IPS-15b (cell line): ENCODE measurements at regions not wholly inside any gene's neighbourhood (a gene's known extent, or its start where the extent isn't known, plus 50 kb on each side); places are given as distances from the start of the nearest gene placed in this dataset.

Experiments
- H3K27me3 ChIP-seq: one replicate; pipeline ENCODE4 v1.6.1; 2013; ENCODE audit warnings: low read length; ENCODE audit not compliant: control insufficient read depth, insufficient read depth
- H3K36me3 ChIP-seq: one replicate; pipeline ENCODE4 v1.6.1; 2013; ENCODE audit warnings: low read length; ENCODE audit not compliant: control insufficient read depth, insufficient read depth
- H3K4me1 ChIP-seq: one replicate; pipeline ENCODE4 v1.6.1; 2013; ENCODE audit warnings: mild to moderate bottlenecking, low read length; ENCODE audit not compliant: control insufficient read depth, insufficient read depth
- H3K4me3 ChIP-seq: one replicate; pipeline ENCODE4 v1.5.1; 2013; ENCODE audit warnings: low read depth, low read length
- H3K9ac ChIP-seq: one replicate; pipeline ENCODE4 v1.6.1; 2013; ENCODE audit warnings: low read depth, mild to moderate bottlenecking, low read length
- H3K9me3 ChIP-seq: one replicate; pipeline ENCODE4 v1.6.1; 2013; ENCODE audit warnings: mild to moderate bottlenecking, low read length; ENCODE audit not compliant: control insufficient read depth, insufficient read depth

DNA sequence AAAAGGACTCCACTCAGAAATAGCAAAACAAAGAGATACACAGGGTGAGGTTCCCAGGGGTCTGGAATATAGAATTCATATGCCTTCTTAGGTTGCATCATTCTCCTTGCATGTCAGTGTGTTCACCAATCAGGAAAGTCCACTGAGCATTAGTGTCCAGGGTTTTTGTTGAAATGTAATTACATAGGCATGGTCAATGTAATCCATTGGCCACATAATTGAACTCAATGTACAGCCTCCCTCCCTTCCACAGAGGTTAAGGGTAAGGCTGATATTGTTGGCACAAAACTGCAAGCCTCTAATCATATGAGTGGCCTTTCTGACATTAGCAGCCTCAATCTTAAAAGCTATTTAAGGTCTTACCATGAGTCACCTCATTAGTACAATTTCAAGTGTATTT, 736.1 kb upstream of the VSTM2A start:
- Histone ChIP-seq H3K9me3 (no peaks in the 10 kb centered on the region), H3K4me1 (no peaks in the 10 kb centered on the region), H3K27me3 (no peaks in the 10 kb centered on the region), H3K4me3 (no peak overlapping the region), H3K9ac (no peak overlapping the region), H3K36me3 (no peaks in the 10 kb centered on the region)

DNA sequence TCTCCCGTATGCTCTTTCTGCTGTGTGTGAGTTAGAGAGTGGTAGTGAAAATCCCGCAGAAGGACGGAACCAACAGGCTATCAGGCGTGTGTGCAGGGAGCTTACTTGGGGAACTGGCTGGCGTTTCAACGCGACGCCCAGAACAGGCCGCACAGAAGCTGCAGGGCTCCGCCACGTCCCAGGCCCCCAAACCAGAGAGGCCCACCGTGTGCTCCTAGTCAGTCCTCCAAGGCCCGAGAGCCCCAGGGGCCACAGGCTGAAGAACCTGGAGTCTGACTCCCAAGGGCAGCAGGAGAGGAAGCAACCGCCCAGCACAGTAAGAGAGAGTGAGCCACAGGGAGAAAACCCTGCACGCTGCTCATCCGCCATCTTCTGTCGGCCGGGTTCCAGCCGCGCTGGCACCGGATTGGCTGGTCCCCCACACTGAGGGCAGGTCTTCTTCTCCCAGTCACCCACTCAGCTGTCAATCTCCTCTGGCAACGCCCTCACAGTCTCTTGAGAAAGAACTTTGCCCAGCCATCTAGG, 730.6 kb upstream of the VSTM2A start:
- Histone ChIP-seq H3K36me3 (no peaks in the 10 kb centered on the region), H3K9me3 (no peaks in the 10 kb centered on the region), H3K9ac (no peak overlapping the region), H3K27me3 (no peaks in the 10 kb centered on the region), H3K4me3 (no peak overlapping the region), H3K4me1 (no peaks in the 10 kb centered on the region)

- Histone ChIP-seq H3K9me3 (no peaks in the 10 kb centered on the region), H3K27me3 (no peaks in the 10 kb centered on the region), H3K4me3 (no peak overlapping the region), H3K4me1 (no peaks in the 10 kb centered on the region), H3K36me3 (no peaks in the 10 kb centered on the region), H3K9ac (no peak overlapping the region)
Measured at GRCh38 chr7:53812135-53812534, 730.0 kb upstream of the VSTM2A start.

DNA sequence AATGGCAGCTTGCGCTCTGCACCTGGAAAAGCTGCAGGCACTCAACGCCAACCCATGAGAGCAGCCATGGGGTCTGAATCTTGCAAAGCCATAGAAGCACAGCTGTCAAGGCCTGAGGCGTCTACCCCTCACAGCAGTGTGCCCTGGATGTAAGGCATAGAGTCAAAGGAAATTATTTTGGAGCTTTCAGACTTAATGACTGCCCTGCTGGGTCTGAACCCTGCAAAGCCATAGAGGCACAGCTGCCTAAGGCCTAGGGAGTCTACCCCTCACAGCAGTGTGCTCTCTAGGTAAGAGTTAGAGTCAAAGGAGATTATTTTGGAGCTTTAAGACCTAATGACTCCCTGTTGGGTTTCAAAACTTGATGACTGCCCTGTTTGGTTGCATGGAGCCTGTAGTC, 706.9 kb upstream of the VSTM2A start:
- H3K27me3 ChIP-seq, result no peaks in the 10 kb centered on the region
- no peak overlapping the region for H3K9ac ChIP-seq
- no peaks in the 10 kb centered on the region for H3K9me3 ChIP-seq
- H3K36me3 ChIP-seq, result no peaks in the 10 kb centered on the region
- H3K4me3 ChIP-seq, result no peak overlapping the region
- H3K4me1 ChIP-seq, result no peaks in the 10 kb centered on the region

DNA sequence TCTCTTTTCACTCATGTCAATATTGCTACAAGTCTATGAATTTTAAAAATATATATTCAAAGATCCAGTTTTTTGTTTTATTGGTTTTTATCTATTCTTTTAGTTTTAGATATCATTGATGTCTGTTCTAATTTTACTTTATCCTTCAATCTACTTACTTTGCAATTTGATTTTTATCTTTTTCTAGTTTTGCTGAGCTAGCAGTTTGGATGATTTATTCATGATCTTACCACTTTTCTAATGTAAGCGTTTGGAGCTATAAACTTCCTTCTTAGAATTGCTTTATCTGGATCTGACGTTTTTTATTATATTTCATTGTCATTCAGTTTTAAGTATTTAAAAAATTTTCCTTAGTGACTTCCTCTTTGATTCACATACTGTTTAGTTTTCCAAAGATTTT, 664.5 kb upstream of the VSTM2A start:
- H3K36me3 ChIP-seq, result no peaks in the 10 kb centered on the region
- no peak overlapping the region for H3K4me3 ChIP-seq
- no peak overlapping the region for H3K9ac ChIP-seq
- H3K27me3 ChIP-seq, result no peaks in the 10 kb centered on the region
- no peaks in the 10 kb centered on the region for H3K4me1 ChIP-seq
- no peaks in the 10 kb centered on the region for H3K9me3 ChIP-seq

DNA sequence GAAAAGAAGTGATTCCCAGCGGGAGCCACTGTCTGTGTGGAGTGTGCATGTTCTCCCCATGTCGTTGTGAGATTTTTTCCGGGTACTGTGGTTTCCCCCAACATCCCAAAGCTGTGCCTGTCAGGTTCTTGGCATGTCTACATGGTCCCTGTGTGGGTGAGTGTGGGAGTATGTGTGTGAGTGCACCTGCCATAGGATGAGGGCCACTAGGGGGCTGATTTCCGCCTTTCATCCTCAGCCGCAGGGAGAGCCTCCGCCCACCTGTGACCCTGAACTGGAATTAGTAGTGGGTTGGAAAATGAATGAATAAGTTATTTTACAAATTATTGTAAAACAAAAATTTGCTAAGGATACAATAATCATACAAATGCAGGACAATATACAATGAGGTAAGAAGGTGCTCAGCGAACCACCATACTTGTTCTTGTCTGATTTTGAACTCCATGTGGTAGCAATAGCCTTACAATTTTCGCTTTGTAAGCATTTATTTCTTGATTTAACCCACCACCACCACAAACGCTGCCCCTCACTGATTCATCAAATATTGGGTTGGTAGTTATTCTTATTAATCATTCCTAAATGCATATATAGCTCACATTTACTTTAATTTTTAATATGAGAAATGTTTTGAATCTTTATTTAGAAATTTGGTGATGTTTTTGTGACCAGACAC, 641.2 kb upstream of the VSTM2A start:
- Histone ChIP-seq H3K27me3 (no peaks in the 10 kb centered on the region), H3K4me1 (no peaks in the 10 kb centered on the region), H3K36me3 (no peaks in the 10 kb centered on the region), H3K4me3 (no peak overlapping the region), H3K9ac (no peak overlapping the region), H3K9me3 (no peaks in the 10 kb centered on the region)

- H3K4me3 ChIP-seq, result no peak overlapping the region
- no peaks in the 10 kb centered on the region for H3K27me3 ChIP-seq
- H3K4me1 ChIP-seq, result no peaks in the 10 kb centered on the region
- H3K9me3 ChIP-seq, result no peaks in the 10 kb centered on the region
- H3K9ac ChIP-seq, result no peak overlapping the region
- H3K36me3 ChIP-seq, result no peaks in the 10 kb centered on the region
Measured at GRCh38 chr7:53904355-53904754, 637.8 kb upstream of the VSTM2A start.

DNA sequence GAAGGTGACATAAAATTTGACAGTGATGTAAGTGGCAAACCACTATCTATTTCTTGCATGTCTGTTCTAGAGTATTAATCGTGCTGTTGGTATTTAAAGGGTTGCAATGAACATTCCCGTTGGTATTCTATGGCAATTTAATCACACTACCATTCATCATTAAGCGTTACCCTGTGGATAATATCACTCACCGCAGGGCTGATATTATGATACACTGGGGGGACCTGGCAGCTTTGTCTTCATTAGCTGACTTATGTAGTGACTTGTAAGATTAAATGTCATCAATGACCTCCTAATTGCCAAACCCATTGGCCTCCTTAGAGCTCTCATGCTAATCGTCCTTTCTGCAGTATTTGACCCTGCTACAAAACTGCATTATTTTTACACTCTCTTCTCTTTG, 624.5 kb upstream of the VSTM2A start:
- no peak overlapping the region for H3K4me3 ChIP-seq
- no peak overlapping the region for H3K9ac ChIP-seq
- H3K9me3 ChIP-seq, result no peaks in the 10 kb centered on the region
- H3K36me3 ChIP-seq, result no peaks in the 10 kb centered on the region
- no peaks in the 10 kb centered on the region for H3K4me1 ChIP-seq
- H3K27me3 ChIP-seq, result no peaks in the 10 kb centered on the region

DNA sequence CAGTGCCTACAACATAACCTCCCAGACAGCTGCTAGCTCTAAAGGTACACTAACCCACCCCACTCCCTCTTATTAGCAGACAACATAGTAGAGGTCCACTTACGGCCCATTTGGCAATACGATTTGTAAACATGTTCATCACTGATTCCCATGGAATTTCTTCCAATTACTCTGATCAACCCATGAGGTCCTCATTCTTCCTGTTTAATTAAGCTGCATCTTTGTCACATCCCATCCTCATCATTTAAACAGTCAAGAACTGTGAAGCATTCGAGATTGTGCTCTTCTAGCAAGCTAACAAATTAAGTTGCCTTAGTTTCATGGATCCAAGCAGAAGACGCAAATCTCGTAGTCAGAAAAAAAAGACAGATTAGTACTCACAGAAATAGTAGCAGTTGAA, 622.2 kb upstream of the VSTM2A start:
- H3K9me3 ChIP-seq, result no peaks in the 10 kb centered on the region
- no peak overlapping the region for H3K9ac ChIP-seq
- no peak overlapping the region for H3K4me3 ChIP-seq
- no peaks in the 10 kb centered on the region for H3K36me3 ChIP-seq
- no peaks in the 10 kb centered on the region for H3K27me3 ChIP-seq
- no peaks in the 10 kb centered on the region for H3K4me1 ChIP-seq

DNA sequence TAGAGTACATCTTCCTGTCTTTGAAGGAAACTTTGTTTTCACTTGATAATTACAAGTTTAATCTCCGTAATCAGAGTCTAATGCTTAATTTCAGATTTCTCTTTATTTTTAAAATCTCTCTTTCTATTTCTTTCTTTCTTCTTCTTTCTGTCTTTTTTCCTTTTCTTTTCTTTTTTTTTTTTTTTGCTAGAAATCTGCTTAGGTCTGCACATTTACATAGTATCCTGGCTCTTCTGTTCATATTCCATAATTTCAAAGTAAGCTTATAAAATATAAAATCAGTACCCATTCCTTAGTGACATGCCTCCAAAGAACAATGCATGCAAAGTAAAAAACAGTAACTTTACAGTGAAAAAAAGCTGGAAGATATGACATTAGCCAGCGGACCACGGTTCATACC, 601.7 kb upstream of the VSTM2A start:
- H3K36me3 ChIP-seq, result no peaks in the 10 kb centered on the region
- H3K9ac ChIP-seq, result no peak overlapping the region
- H3K4me3 ChIP-seq, result no peak overlapping the region
- no peaks in the 10 kb centered on the region for H3K27me3 ChIP-seq
- no peaks in the 10 kb centered on the region for H3K4me1 ChIP-seq
- H3K9me3 ChIP-seq, result no peaks in the 10 kb centered on the region

GRCh38 chr7:53947732-53948131, 594.4 kb upstream of the VSTM2A start:
- Histone ChIP-seq H3K9ac (no peak overlapping the region), H3K9me3 (no peaks in the 10 kb centered on the region), H3K27me3 (no peaks in the 10 kb centered on the region), H3K4me3 (no peak overlapping the region), H3K4me1 (no peaks in the 10 kb centered on the region), H3K36me3 (no peaks in the 10 kb centered on the region)

GRCh38 chr7:53965716-53966115, 576.5 kb upstream of the VSTM2A start:
- no peaks in the 10 kb centered on the region for H3K36me3 ChIP-seq
- H3K4me3 ChIP-seq, result no peak overlapping the region
- H3K9me3 ChIP-seq, result no peaks in the 10 kb centered on the region
- no peak overlapping the region for H3K9ac ChIP-seq
- H3K4me1 ChIP-seq, result no peaks in the 10 kb centered on the region
- H3K27me3 ChIP-seq, result no peaks in the 10 kb centered on the region
